Testis (tissue), 2 donors: ENCODE measurements at regions not wholly inside any gene's neighbourhood (a gene's known extent, or its start where the extent isn't known, plus 50 kb on each side); places are given as distances from the start of the nearest gene placed in this dataset.

Experiments
- CTCF ChIP-seq, 3 experiments: fragments of 450-650 bp in 2 of 3; fragments of 200-600 bp in 1 of 3; sonication (generic) in 1 of 3; IDR thresholded peaks; one replicate each; pipeline ENCODE4 v1.5.1; 2016 to 2019; ENCODE audit warnings: antibody characterized with exemption in 3 of 3, mild to moderate bottlenecking in 2 of 3, moderate library complexity in 1 of 3
- POLR2A ChIP-seq: fragments of 450-650 bp; IDR thresholded peaks from one replicate; pipeline ENCODE4 v1.6.1; 2017; ENCODE audit warnings: antibody characterized with exemption, mild to moderate bottlenecking, moderate library complexity

- no peak for TF ChIP-seq CTCF (IDR thresholded peaks at IDR 0.05)
- TF ChIP-seq POLR2A, result no peak
Observed at GRCh38 chr4:38255572-38255971, 295.4 kb downstream of the PTTG2 start.
